Thyroid gland (tissue), 4 donors: ENCODE measurements at regions not wholly inside any gene's neighbourhood (a gene's known extent, or its start where the extent isn't known, plus 50 kb on each side); places are given as distances from the start of the nearest gene placed in this dataset.

ENCODE experiments used
- CTCF ChIP-seq, 6 experiments: fragments of 200-600 bp in 3 of 6; fragments of 450-650 bp in 3 of 6; sonication (generic) in 3 of 6; IDR thresholded peaks; one replicate each; pipeline ENCODE4 v1.5.1; 2016 to 2019; ENCODE audit warnings: antibody characterized with exemption in 6 of 6, mild to moderate bottlenecking in 2 of 6, inconsistent platforms in 1 of 6, moderate library complexity in 1 of 6
- POLR2A ChIP-seq, 2 donors: fragments of 450-650 bp; IDR thresholded peaks; one replicate each; pipeline ENCODE4 v1.6.1; 2017; ENCODE audit warnings: antibody characterized with exemption in 2 of 2, mild to moderate bottlenecking in 2 of 2, moderate library complexity in 1 of 2

- TF ChIP-seq CTCF (IDR thresholded peaks at IDR 0.05) (no peak), POLR2A (IDR thresholded peaks at IDR 0.05) (no peak)
These were observed 617.5 kb downstream of the NR4A2 start for GRCh38 chr2:155714983-155715382.
